ENCODE measurements at regions not wholly inside any gene's neighbourhood (a gene's known extent, or its start where the extent isn't known, plus 50 kb on each side); places are given as distances from the start of the nearest gene placed in this dataset.
"Not testable (repeated sequence)": the region's sequence is repeated elsewhere in the genome, so short reads cannot be mapped to it uniquely, and the experiment has no call there.

DNA sequence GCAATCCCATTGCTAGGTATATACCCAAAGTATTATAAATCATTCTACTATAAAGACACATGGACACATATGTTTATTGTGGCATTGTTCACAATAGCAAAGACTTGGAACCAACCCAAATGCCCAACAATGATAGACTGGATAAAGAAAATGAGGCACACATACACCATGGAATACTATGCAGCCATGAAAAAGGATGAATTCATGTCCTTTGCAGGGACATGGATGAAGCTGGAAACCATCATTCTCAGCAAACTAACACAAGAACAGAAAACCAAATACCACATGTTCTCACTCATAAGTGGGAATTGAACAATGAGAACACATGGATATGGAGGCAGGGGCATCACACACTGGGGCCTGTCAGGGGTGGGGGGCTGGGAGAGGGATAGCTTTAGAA is 249.4 kb downstream of the UBE3D start:
- TF ChIP-seq POLR2A, CTCF (IDR thresholded peaks at IDR 0.05): not testable (repeated sequence)

All from breast epithelium (tissue), 3 donors.